ENCODE measurements at regions not wholly inside any gene's neighbourhood (a gene's known extent, or its start where the extent isn't known, plus 50 kb on each side); places are given as distances from the start of the nearest gene placed in this dataset.

- peaks cover 0 to 3% (median 0%) of the 10 kb centered on the region in 3 experiments; a peak in 2 of 7 replicates for H3K36me3 Mint-ChIP-seq (ENCODE audit: insufficient read depth in 1 of 3, low read depth in 3 of 3)
These were observed 155.5 kb downstream of the ANKRD60 start for GRCh38 chr20:58072695-58073671.

More at GRCh38 chr20:58072695-58073671, 155.5 kb downstream of the ANKRD60 start:
- H2BK20ac ChIP-seq (ENCODE audit: low read depth, low read length, poor library complexity, severe bottlenecking): no peak overlapping the region
- Mint-ChIP-seq H3K27me3 (ENCODE audit: low read depth) (peaks cover 22% of the 10 kb centered on the region), H3K27ac (no peak overlapping the region), H3K4me3 (no peak overlapping the region), H3K9me3 (peaks cover 4 to 11% of the 10 kb centered on the region in 2 experiments; a peak in 4 of 5 replicates), H3K4me1 (peaks cover 3 to 5% of the 10 kb centered on the region in 2 experiments)
- no peak overlapping the region for H3T11ph ChIP-seq (ENCODE audit: low read length)
- H2BK12ac ChIP-seq (ENCODE audit: insufficient read length, low read depth, low read length): no peak overlapping the region
- H3K9ac ChIP-seq (ENCODE audit: extremely low read depth, insufficient read length, low read length): no peak overlapping the region
- H3K14ac ChIP-seq (ENCODE audit: insufficient read depth, low read length): no peak overlapping the region; the same call in 1 of the 2 replicates
- DNase-seq: no peak
- TF ChIP-seq, protein P1, sequence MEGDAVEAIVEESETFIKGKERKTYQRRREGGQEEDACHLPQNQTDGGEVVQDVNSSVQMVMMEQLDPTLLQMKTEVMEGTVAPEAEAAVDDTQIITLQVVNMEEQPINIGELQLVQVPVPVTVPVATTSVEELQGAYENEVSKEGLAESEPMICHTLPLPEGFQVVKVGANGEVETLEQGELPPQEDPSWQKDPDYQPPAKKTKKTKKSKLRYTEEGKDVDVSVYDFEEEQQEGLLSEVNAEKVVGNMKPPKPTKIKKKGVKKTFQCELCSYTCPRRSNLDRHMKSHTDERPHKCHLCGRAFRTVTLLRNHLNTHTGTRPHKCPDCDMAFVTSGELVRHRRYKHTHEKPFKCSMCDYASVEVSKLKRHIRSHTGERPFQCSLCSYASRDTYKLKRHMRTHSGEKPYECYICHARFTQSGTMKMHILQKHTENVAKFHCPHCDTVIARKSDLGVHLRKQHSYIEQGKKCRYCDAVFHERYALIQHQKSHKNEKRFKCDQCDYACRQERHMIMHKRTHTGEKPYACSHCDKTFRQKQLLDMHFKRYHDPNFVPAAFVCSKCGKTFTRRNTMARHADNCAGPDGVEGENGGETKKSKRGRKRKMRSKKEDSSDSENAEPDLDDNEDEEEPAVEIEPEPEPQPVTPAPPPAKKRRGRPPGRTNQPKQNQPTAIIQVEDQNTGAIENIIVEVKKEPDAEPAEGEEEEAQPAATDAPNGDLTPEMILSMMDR (conservative IDR thresholded peaks at IDR 0.05): no peak
- H2BK120ac ChIP-seq (ENCODE audit: low read depth, low read length, poor library complexity, severe bottlenecking): no peak overlapping the region
- H2AFZ ChIP-seq (ENCODE audit: low read length): no peak overlapping the region
- H3K79me1 ChIP-seq (ENCODE audit: insufficient read depth, low read depth, low read length, poor library complexity, severe bottlenecking): no peaks in the 10 kb centered on the region
- H2AK5ac ChIP-seq (ENCODE audit: insufficient read length, low read length): no peak overlapping the region
- no peak overlapping the region for H4K5ac ChIP-seq (ENCODE audit: insufficient read length, low read depth, low read length)
- no peak overlapping the region for H4K91ac ChIP-seq (ENCODE audit: insufficient read length, low read depth, low read length)
- no peaks in the 10 kb centered on the region for H3K79me2 ChIP-seq (ENCODE audit: insufficient read depth, low read length)
- no peak overlapping the region for H3K23ac ChIP-seq (ENCODE audit: insufficient read length, low read depth, low read length)
- H3K56ac ChIP-seq (ENCODE audit: insufficient read length, low read depth, low read length): no peak overlapping the region
- H4K8ac ChIP-seq (replicated peaks; ENCODE audit: insufficient read length, low read depth, low read length): no peak overlapping the region
- H3K18ac ChIP-seq (ENCODE audit: insufficient read length, low read depth, low read length): no peak overlapping the region
- H4K20me1 ChIP-seq (ENCODE audit: control insufficient read depth, insufficient read depth, insufficient read length): no peaks in the 10 kb centered on the region
- no peak overlapping the region for H2BK15ac ChIP-seq (ENCODE audit: low read depth, low read length)
- H2BK5ac ChIP-seq (ENCODE audit: insufficient read length, low read length): no peak overlapping the region
- no peaks in the 10 kb centered on the region for H3K4me1 ChIP-seq (ENCODE audit: insufficient read depth, low read length)
- H3K23me2 ChIP-seq (ENCODE audit: insufficient read length, low read depth, low read length, poor library complexity, severe bottlenecking): no peaks in the 10 kb centered on the region
- H3K27me3 ChIP-seq (ENCODE audit: insufficient read depth, low read length): no peaks in the 10 kb centered on the region
- no CpG with 5 or more reads among the region's 15 CpGs for WGBS (ENCODE audit: extremely low coverage, insufficient read length, low lambda C conversion rate)
- H3K4me2 ChIP-seq (ENCODE audit: insufficient read depth, insufficient read length, low read length): no peak overlapping the region
- H3K4ac ChIP-seq (ENCODE audit: low read depth, low read length): no peak overlapping the region
- H3K9me3 ChIP-seq (ENCODE audit: control insufficient read depth, low read depth, low read length): no peaks in the 10 kb centered on the region
- H3K27ac ChIP-seq (ENCODE audit: insufficient read length, low read depth, low read length): no peak overlapping the region
